ENCODE measurements at regions not wholly inside any gene's neighbourhood (a gene's known extent, or its start where the extent isn't known, plus 50 kb on each side); places are given as distances from the start of the nearest gene placed in this dataset.

GRCh38 chr18:8513249-8513648 is 96.0 kb upstream of the RAB12 start:
- TF ChIP-seq CTCF (optimal IDR thresholded peaks at IDR 0.05 in 1 of 3, IDR thresholded peaks at IDR 0.05 in 1 of 3, conservative IDR thresholded peaks at IDR 0.05 in 1 of 3; ENCODE audit: extremely low read depth in 1 of 3, insufficient read depth in 2 of 3, low read length in 3 of 3), result no peak
- no peak for TF ChIP-seq EZH2 (IDR thresholded peaks at IDR 0.05; ENCODE audit: low read length)

All from keratinocyte (primary cell).